WTC11 (cell line): ENCODE measurements at regions not wholly inside any gene's neighbourhood (a gene's known extent, or its start where the extent isn't known, plus 50 kb on each side); places are given as distances from the start of the nearest gene placed in this dataset.

Experiments used
- CTCF ChIP-seq: fragments of 200-600 bp; IDR thresholded peaks from 2 replicates; pipeline ENCODE4 v1.8.0; 2022; ENCODE audit warnings: antibody characterized with exemption
- FOXJ3 ChIP-seq: sonication (generic); formaldehyde crosslinking; IDR thresholded peaks from 2 replicates; pipeline ENCODE4 v1.9.0; 2021; ENCODE audit warnings: missing genetic modification reagents, mild to moderate bottlenecking, borderline replicate concordance
- JAZF1 ChIP-seq: fragments of 250-450 bp; sonication (Bioruptor Pico); IDR thresholded peaks from 2 replicates; pipeline ENCODE4 v1.9.0; 2021; ENCODE audit warnings: moderate library complexity, mild to moderate bottlenecking, inconsistent platforms
- KAT7 ChIP-seq: sonication (generic); formaldehyde crosslinking; IDR thresholded peaks from 2 replicates; pipeline ENCODE4 v1.8.1; 2023; ENCODE audit warnings: missing genetic modification reagents, mild to moderate bottlenecking, borderline replicate concordance
- MAX ChIP-seq: sonication (generic); formaldehyde crosslinking; IDR thresholded peaks from 2 replicates; pipeline ENCODE4 v1.8.0; 2022; ENCODE audit warnings: mild to moderate bottlenecking, missing genetic modification reagents
- MXD4 ChIP-seq: fragments of 250-450 bp; sonication (Bioruptor Pico); IDR thresholded peaks from 2 replicates; pipeline ENCODE4 v1.8.0; 2021; ENCODE audit warnings: mild to moderate bottlenecking, moderate library complexity, borderline replicate concordance
- MYBL2 ChIP-seq: sonication (generic); formaldehyde crosslinking; IDR thresholded peaks from 2 replicates; pipeline ENCODE4 v1.8.1; 2023; ENCODE audit warnings: mild to moderate bottlenecking, moderate library complexity, missing genetic modification reagents
- NR2C2 ChIP-seq: sonication (generic); formaldehyde crosslinking; IDR thresholded peaks from 2 replicates; pipeline ENCODE4 v1.8.0; 2022; ENCODE audit warnings: mild to moderate bottlenecking, missing genetic modification reagents
- SMAD3 ChIP-seq: sonication (generic); formaldehyde crosslinking; IDR thresholded peaks from 2 replicates; pipeline ENCODE4 v1.8.0; 2022; ENCODE audit warnings: missing genetic modification reagents, mild to moderate bottlenecking, borderline replicate concordance
- ZSCAN18 ChIP-seq: fragments of 250-450 bp; sonication (Bioruptor Pico); IDR thresholded peaks from 2 replicates; pipeline ENCODE4 v2.1.2; 2022; ENCODE audit warnings: mild to moderate bottlenecking, moderate library complexity
- TF ChIP-seq, protein P1 (sequence below): sonication (generic); formaldehyde crosslinking; IDR thresholded peaks from 2 replicates; pipeline ENCODE4 v1.8.1; 2023; ENCODE audit warnings: mild to moderate bottlenecking, missing genetic modification reagents

DNA sequence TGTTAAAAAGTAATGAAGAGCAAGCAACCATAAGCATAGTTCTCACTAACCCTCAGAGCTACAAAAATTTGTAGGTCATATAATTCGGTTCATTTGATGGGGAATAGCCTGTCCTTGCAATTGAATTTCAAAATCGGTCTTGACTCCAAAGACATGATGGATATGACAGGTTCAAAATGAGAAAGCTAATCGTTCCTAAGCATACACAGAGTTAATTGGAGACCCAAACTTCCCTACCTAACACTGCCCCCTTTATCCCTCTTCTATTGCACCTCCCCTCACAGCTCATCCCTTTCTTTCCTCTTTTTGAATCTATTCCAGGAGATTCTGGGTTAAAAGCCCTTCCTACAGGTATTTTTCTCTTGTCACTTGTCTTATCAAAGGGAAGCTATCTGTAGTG lies 390.0 kb upstream of the PTBP2 start:
- TF ChIP-seq, protein P1, sequence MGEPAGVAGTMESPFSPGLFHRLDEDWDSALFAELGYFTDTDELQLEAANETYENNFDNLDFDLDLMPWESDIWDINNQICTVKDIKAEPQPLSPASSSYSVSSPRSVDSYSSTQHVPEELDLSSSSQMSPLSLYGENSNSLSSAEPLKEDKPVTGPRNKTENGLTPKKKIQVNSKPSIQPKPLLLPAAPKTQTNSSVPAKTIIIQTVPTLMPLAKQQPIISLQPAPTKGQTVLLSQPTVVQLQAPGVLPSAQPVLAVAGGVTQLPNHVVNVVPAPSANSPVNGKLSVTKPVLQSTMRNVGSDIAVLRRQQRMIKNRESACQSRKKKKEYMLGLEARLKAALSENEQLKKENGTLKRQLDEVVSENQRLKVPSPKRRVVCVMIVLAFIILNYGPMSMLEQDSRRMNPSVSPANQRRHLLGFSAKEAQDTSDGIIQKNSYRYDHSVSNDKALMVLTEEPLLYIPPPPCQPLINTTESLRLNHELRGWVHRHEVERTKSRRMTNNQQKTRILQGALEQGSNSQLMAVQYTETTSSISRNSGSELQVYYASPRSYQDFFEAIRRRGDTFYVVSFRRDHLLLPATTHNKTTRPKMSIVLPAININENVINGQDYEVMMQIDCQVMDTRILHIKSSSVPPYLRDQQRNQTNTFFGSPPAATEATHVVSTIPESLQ, result no peak
- TF ChIP-seq MYBL2 (no peak), CTCF (no peak), NR2C2 (CRISPR knock-in tag) (no peak), JAZF1 (CRISPR knock-in tag) (no peak), KAT7 (CRISPR knock-in tag) (no peak), MAX (CRISPR knock-in tag) (no peak), FOXJ3 (CRISPR knock-in tag) (no peak), SMAD3 (no peak), MXD4 (CRISPR knock-in tag) (no peak), ZSCAN18 (CRISPR knock-in tag) (no peak)
